GM19467 (cell line): ENCODE measurements at regions not wholly inside any gene's neighbourhood (a gene's known extent, or its start where the extent isn't known, plus 50 kb on each side); places are given as distances from the start of the nearest gene placed in this dataset.

Experiments used
- ATAC-seq: cut with Tn5 transposase; IDR thresholded peaks from one replicate; pipeline ENCODE4 v1.9.1; 2021; ENCODE audit warnings: mild to moderate bottlenecking, moderate library complexity; ENCODE audit not compliant: unreplicated experiment

DNA sequence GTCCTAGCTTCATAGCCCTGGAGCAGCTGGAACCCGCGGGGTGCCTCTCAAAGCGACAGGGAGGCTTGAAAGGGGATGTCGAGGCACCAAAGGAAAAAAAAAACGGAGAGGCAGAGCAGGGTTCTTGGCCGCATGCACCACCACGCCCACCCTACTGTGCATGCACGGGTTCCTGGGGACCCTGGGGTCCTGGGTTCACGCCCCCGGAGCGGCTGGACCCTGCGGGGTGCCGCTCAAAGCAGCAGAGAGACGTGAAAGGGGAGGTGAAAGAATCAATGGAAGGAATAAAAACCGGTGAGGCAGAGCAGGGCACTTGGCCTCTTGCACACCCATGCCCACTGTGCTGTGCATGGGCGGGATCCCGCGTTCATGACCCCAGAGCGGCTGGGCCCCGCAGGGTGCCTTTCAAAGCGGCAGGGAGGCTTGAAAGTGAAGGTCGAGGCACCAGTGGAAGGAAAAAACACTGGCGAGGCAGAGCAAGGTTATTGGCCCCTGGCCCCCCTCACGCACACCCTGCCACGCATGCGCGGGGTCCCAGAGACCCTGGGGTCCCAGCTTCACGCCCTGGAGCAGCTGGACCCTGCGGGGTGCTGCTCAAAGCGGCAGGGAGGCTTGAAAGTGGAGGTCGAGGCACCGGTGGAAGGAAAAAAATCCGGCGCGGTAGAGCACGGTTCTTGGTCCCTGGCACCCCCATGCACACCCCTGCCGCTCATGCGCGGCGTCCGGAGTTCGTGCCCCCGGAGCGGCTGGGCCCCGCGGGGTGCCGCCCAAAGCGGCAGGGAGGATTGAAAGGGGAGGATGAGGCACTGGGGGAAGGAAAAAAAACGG is 318.5 kb downstream of the ALG10 start:
- no peak for ATAC-seq

- no peak for ATAC-seq
These were observed 319.1 kb downstream of the ALG10 start for GRCh38 chr12:34341362-34341733.

DNA sequence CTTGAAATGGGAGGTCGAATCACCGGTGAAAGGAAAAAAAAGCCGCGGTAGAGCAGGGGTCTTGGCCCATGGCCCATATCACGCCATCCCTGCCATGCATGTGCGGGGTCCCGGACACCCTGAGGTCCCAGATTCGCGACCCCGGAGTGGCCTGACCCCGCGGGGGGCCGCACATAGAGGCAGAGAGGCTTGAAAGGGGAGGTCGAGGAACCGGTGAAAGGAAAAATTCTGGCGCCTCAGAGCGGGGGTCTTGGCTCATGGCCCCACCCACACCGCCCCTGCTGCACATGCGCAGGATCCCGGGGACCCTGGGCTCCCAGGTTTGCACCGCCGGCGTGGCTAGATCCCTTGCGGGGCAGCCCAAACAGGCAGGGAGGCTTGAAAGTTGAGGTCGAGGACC is 319.8 kb downstream of the ALG10 start:
- no peak for ATAC-seq

DNA sequence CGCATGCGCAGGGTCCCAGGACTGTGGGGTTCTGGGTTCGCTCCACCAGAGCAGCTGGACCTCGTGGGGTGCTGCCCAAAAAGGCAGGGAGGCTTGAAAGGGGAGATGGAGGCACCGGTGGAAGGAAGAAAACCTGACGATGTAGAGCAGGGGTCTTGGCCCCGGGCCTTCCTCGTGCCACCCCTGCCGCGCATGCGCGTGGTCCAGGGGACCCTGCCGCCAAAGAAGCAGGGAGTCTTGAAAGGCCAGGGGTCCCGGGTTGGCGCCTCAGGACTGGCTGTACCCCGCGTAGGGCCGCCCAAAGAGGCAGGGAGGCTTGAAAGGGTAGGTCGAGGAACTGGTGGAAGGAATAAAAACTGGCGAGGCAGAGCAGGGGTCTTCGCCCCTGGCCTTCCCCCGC is 321.0 kb downstream of the ALG10 start:
- ATAC-seq = no peak

- ATAC-seq = no peak
These were observed 321.5 kb downstream of the ALG10 start for GRCh38 chr12:34343766-34344165.

- ATAC-seq = no peak
These were observed 322.7 kb downstream of the ALG10 start for GRCh38 chr12:34344851-34345522.

DNA sequence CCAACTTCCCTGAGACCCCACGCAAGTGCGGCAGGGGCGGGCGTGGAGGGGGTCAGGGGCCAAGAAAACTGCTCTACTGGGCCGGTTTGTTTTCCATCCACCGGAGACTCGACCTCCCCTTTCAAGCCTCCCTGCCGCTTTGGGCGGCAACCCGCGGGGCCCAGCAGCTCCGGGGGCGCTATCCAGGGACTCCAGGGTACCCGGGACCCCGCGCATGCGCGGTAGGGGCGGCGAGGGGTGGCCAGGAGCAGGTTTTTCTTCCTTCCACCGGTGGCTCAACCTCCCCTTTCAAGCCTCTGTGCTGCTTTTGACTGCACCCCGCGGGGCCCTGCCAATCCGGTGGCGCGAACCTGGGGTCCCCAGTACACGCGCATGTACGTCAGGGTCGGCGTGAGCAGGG is 323.5 kb downstream of the ALG10 start:
- no peak for ATAC-seq

GRCh38 chr12:34346372-34347034 is 324.2 kb downstream of the ALG10 start:
- ATAC-seq = no peak

DNA sequence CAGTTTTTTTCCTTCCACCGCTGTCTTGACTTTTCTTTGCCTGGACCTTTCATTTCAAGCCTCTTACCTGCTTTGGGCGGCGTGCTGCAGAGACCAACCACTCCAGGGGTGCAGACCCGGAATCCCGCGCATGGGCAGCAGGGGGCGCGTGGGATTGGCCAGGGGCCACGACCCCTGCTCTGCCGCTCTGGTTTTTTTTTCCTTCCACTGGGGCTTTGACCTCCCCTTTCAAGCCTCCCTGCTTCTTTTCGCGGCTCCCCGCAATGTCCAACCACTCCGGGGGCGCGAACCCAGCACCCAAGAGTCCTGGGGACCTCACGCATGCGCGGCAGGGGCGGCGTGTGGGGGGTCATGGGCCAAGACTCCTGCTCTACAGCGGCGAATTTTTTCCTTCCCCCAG is 325.1 kb downstream of the ALG10 start:
- no peak for ATAC-seq

GRCh38 chr12:34348064-34348463 is 325.8 kb downstream of the ALG10 start:
- no peak for ATAC-seq

GRCh38 chr12:34348836-34349672 is 326.8 kb downstream of the ALG10 start:
- ATAC-seq = no peak

DNA sequence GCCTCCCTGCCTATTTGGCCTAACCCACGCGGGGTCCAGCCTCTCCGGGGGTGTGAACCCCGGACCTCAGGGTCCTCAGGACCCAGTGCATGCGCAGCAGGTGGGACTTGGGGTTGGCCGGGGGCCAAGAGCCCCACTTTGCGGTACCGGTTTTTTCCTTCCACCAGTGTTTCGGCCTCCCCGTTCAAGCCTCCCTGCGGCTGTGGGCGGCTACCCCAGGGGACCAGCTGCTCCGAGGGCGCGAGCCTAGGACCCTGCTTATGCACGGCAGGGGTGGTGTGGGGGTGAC is 327.3 kb downstream of the ALG10 start:
- ATAC-seq = no peak

DNA sequence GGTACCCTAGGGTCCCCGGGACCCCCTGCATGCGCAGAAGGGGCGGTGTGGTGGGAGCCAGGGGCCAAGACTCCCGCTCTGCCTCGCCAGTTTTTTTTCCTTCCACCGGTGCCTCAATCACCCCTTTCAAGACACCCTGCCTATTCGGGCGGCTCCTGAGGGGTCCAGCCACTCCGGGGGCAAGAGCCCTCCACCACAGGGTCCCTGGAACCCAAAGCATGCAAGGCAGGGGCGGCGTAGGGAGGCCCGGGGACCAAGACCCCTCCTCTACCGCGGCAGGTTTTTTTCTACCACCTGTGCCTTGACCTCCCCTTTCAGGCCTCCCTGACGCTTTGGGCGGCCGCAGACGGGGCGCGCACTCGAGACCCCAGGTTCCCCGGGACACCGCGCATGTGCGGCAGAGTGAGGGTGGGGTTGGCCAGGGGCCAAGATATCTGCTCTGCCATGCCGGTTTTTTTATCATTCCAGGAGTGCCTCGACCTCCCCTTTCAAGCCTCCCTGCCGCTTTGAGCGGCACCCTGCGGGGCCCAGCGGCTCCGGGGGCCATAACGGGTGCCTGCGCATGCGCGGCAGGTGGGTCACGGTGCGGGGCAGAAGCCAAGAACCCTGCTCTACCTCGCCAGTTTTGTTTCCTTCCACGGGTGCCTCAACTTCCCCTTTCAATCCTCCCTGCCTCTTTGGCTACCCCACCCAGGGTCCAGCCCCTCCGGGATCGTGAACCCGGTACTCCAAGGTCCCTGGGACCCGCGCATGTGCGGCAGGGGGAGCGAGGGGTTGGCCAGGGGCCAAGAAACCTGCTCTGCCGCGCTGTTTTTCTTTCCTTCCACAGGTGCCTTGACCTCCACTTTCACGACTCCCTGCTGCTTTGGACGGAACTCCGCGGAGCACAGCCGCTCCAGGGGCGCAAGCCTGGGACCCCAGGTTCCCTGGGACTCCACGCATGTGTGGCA is 328.1 kb downstream of the ALG10 start:
- no peak for ATAC-seq

DNA sequence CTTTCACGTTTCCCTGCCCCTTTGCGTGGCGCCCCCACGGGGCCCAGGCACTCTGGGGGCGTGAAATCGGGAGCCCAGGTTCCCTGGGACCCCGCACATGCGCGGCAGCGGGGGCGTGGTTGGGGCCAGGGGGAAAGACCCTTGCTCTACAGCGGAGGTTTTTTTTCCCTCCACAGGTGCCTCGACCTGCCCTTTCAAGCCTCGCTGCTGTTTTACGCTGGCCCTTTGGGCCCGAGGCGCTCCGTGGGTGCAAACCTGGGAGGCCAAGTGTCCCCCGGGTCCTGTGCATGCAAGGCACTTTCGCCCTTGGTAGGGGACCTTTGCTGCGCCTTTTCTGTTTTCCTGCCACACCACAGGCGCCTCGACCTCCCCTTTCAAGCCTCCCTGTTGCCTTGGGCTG is 329.8 kb downstream of the ALG10 start:
- no peak for ATAC-seq

- ATAC-seq = no peak
These were observed 332.2 kb downstream of the ALG10 start for GRCh38 chr12:34354239-34355200.

DNA sequence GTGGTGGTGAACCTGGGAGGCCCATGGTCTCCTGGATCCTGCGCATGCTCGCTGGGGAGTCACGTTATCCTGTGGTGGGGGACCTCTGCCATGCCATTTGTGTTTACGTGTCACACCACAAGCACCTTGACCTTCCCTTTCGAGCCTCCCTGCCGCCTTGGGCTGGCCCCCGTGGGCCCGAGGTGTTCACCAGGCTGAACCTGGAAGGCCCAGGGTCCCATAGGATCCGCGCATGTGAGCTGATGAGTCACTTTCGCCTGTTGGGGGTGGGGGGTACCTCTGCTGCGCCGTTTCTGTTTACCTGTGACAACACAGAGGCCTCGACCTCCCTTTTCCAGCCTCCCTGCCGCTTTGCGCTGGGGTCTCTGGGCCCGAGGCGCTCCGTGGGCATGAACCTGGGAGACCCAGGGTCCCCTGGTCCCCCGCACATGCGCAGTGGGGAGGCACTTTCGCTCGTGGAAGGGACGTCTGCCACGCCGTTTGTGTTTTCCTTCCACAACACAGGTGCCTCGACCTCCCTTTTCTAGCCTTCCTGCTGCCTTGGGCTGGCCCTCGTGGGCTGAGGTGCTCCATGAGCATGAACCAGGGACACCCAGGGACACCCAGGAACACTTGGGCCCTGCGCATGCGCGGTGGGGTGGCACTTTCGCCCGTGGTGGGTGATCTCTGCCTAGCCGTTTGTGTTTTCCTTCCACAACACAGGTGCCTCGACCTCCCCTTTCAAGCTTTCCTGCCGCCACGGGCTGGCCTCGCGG is 334.1 kb downstream of the ALG10 start:
- ATAC-seq = no peak

DNA sequence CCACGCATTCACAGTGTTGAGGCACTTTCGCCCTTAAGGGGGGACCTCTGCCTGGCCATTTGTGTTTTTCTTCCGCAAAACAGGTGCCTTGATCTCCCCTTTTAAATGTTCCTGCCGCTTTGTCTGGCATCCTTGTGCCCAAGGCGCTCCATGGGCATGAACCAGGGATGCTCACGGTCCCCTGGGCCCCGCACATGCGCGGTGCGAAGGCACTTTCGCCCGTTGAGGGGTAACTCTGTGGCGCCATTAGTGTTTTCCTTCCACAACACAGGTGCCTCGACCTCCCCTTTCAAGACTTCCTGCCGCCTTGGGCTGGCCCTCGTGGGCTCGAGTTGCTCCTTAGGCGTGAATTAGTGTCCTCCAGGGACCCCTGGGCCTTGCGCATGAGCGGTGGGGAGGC is 335.5 kb downstream of the ALG10 start:
- ATAC-seq = no peak

DNA sequence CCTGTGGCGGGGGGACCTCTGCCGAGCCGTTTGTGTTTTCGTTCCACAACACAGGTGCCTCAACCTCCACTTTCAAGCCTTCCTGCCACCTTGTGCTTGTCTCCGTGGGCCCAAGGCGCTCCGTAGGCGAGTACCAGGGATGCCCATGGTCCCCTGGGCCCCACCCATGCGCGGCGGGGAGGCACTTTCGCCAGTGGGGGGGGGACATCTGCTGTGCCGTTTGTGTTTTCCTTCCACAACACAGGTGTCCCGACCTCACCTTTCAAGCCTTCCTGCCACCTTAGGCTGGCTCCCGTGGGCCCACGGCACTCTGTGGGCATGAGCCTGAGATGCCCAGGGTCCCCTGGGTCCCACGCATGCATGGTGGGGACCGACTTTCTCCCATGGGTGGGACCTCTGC is 335.9 kb downstream of the ALG10 start:
- no peak for ATAC-seq
